Epithelial cell of proximal tubule (primary cell): ENCODE measurements at regions not wholly inside any gene's neighbourhood (a gene's known extent, or its start where the extent isn't known, plus 50 kb on each side); places are given as distances from the start of the nearest gene placed in this dataset.
A peak's percentile ranks its signal among the peaks of the same experiment; 100 is the strongest.
"Not testable (repeated sequence)": the region's sequence is repeated elsewhere in the genome, so short reads cannot be mapped to it uniquely, and the experiment has no call there.

Experiments
- DNase-seq: peaks from one replicate; pipeline ENCODE4 v3.0.0-alpha.2; 2011; ENCODE audit warnings: low read depth
- H3K4me3 ChIP-seq: 2 replicates; pipeline ENCODE4 v1.5.1; 2011; ENCODE audit warnings: low read depth, mild to moderate bottlenecking, low read length
- CTCF ChIP-seq: conservative IDR thresholded peaks from 2 replicates; pipeline ENCODE4 v1.5.1; 2012; ENCODE audit warnings: low read depth, mild to moderate bottlenecking, low read length

- no peak overlapping the region for H3K4me3 ChIP-seq
- peak; percentile 22 for TF ChIP-seq CTCF
- no peak for DNase-seq
Observed at GRCh38 chr7:106371629-106372028, 86.8 kb upstream of the NAMPT start.

GRCh38 chr7:106370542-106370941 lies 85.8 kb upstream of the NAMPT start:
- no peak overlapping the region for H3K4me3 ChIP-seq
- TF ChIP-seq CTCF = no peak
- no peak for DNase-seq

GRCh38 chr7:106369816-106370215 lies 85.0 kb upstream of the NAMPT start:
- no peak overlapping the region for H3K4me3 ChIP-seq
- TF ChIP-seq CTCF = no peak
- DNase-seq = no peak

- TF ChIP-seq CTCF = no peak
- no peak for DNase-seq
Observed at GRCh38 chr7:106369352-106369751, 84.6 kb upstream of the NAMPT start.

GRCh38 chr7:106367664-106368063 lies 82.9 kb upstream of the NAMPT start:
- no peak for DNase-seq
- no peak for TF ChIP-seq CTCF
- no peak overlapping the region for H3K4me3 ChIP-seq

More at GRCh38 chr7:106369352-106369751, 84.6 kb upstream of the NAMPT start:
- H3K4me3 ChIP-seq = no peak overlapping the region

GRCh38 chr7:106367018-106367420 lies 82.2 kb upstream of the NAMPT start:
- H3K4me3 ChIP-seq = no peak overlapping the region
- no peak for DNase-seq
- TF ChIP-seq CTCF = peak; percentile 59

GRCh38 chr7:106365252-106366005 lies 80.6 kb upstream of the NAMPT start:
- DNase-seq = no peak
- no peak overlapping the region for H3K4me3 ChIP-seq
- no peak for TF ChIP-seq CTCF

- not testable (repeated sequence) for DNase-seq, H3K4me3 ChIP-seq
Observed at GRCh38 chr7:106362507-106362906, 77.7 kb upstream of the NAMPT start.
